Activated CD4-positive, CD25-positive, alpha-beta regulatory T cell treated with anti-CD3 and anti-CD28 coated beads, Interleukin-2, amount 50 U/mL, for 72 hours (primary cell): ENCODE measurements at regions not wholly inside any gene's neighbourhood (a gene's known extent, or its start where the extent isn't known, plus 50 kb on each side); places are given as distances from the start of the nearest gene placed in this dataset.

Source experiments
- DNase-seq: peaks from one replicate; pipeline ENCODE4 v3.0.0; 2021

DNA sequence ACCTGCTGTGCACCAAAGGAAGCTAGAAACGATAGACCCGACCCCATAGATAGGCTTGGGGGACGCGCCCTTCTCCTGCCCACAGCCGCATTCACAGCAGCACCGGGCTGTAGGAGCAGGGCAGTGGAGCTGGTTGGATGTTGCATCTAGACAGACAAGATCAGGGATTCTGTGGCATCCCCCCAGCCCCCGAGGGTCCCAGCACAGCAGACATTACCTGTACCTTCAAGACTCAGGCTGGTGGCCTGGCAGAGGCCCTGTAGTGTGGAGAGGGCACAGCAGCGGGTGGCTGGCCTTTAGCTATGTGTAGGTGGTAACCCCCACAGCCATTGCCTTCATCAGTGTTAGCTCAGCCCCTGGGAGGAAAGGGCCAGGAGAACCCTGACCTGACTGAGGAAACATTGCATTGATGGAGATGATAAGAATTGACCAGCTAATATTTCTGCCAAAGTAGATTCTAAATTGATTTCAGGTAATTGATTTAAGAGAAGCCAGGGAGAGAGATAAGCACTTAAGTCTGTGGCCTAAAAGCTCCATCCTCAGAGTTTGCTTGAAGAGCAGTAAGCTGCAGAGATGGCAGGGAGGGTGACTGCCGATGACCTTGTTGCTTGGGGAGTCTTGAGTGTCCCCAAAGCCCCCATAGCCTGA is 269.4 kb downstream of the TLE3 start:
- no peak for DNase-seq

DNA sequence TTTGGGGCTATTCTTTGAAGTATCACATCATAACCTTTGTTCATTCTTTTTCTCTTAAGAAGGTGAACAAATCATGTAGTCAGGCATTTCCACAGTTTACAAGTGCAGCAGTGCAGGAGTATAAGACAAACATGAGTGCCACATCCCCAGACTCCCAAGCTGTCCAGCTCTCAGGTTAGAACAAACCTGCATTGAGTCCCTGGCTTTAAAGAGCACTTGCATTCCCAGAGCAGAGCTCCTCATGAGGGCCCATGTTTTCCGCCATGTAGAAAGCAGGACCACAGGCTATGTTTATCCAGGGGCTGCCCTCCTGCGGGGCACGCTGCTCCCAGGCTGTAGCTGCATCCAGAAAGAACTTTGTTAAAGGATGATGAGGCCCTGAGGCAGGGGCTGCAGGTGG is 267.7 kb downstream of the TLE3 start:
- no peak for DNase-seq

DNA sequence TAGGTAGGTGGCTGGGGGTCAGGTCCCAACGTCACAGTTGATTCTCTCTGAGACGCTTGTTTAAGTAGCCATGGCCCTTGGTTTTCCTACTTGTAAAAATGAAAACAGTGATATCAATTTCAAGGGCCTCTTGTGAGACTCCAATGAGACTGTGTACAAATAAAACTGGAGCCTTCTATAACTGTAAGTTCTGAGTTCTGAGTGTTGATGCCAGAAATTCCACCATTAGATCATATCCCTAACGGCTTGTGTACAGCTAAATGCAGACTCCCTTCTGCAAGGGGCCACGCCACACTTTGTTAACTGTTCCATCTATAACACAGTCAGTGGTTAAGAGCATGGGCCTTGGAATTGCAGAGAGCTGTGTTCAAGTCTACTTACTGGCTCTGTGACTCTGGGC is 267.3 kb downstream of the TLE3 start:
- DNase-seq: no peak

DNA sequence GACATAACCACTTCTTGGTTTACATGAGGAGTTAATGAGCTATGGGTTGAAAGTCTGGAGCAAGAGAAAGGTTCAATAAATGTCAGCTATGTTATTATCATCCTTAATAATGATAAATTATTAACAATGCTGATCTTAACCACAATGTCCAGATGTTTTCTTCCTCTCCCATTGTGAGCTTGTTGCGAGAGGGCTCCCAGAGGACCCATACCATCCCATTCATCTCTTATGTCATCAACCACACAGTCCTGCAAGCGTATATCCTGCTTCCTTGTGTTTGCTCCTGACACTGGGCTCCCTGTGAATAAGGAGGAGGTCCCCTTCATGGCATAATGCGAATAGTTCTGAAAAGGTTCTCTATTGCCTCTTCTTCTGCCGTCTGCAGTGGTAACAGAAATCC is 266.8 kb downstream of the TLE3 start:
- no peak for DNase-seq

DNA sequence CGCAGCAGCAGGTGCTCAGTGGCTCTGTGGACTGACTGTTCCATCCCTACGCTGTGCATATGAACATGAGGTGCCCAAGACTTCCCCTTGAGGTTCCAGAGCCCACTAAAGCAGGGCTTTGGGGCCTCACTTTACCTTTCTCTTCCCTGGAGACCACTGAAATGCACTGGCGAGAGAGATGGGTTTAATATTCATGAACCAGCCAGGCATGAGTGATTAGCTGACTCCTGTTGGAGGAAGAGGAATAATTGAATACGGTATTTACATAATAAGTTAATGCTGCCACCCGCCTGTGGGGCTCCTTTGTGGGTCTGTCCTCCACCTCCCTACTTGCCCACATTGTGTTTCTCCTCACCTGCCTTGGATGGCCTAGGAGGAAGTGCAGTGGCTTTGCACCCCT is 263.4 kb downstream of the TLE3 start:
- no peak for DNase-seq

DNA sequence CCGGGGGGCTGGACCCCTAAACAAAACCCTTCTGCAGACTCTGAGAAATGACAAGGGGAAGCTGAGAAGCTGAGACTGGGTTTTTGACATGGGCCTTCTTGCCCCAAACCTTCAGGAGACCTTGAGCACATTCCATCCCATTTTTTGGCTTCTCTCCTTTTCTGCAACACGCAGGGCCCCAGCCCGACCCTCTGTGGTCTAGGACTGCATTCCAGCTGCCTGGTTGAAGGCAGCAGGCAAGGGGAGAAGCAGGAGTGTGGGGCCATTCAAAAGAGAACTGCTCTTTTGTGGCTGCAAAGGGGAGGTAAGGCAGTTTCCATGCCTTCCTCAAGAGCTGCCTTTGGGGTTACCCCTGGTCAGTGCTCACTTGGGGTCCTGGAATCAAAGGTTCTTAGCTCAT is 263.0 kb downstream of the TLE3 start:
- no peak for DNase-seq

DNA sequence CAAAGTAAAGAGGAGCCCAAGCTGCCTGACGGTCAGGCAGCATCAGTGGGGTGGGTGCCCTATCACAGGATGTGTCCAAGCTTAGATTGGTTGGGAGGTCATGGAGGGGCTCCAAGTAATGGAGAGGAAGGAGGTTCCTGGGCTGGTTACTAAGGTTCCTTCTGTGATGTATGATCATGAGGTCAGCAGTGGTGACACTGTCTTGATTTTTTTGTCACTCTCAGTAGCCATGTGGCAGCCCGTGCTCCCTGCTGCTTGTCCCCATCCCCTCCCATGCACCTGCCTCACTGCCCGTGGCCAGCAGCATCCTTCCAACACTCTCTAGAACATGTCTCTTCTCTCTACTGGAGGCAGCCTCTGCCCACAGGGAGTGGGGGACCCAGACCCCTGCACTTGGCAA is 261.7 kb downstream of the TLE3 start:
- DNase-seq: no peak

DNA sequence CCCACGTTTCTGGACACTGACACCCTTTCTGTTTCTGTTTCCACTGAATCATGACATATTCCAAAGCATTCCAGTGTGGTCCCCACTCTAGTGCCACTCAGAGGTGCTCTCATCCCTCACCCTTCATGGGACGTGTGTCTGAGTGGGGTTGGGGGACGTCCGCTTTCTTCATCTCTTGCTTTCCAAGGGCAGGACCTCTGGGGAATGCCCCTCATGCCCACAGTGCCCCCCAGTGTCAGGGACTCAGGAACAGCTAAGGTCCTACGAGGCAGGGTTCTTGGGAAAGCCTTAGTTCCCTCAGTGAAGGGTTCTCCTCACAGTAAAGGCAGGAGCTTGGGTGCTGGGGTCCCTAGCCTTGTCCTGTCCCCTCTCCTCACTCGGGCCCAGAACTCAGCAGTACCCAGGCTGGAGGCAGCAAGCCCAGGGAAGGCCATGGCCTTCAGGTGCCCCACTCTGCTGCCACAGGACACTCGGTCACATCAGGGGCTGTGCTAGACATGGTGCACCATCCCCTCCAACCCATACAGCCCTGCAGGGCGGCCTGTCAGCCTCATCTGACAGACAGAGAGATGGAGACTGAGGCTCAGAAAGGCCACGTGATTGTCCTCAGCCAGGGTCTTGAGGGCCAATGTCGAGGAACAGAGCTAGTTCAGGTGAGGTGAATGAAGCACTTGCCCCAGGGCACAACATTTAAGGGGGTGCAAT is 261.0 kb downstream of the TLE3 start:
- DNase-seq: no peak

DNA sequence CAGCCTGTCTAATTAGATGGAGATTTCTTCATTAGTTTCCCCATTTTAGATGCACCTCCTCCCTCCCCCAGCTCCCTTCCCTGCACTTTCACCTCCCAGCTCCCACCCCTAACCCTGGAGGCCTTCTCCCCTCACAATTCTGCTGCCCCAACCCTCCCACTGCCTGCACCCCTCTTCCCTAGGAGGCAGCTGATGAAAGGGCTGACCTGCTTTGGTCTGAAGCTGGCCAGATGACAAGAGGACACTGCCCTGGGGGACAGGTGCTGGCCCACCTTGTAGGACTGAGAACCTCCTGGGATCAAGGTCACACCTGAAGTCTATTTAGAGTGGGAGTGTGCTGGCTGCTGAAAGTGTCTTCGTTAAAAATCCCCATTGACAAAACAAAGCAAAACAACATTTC is 259.4 kb downstream of the TLE3 start:
- DNase-seq: no peak

DNA sequence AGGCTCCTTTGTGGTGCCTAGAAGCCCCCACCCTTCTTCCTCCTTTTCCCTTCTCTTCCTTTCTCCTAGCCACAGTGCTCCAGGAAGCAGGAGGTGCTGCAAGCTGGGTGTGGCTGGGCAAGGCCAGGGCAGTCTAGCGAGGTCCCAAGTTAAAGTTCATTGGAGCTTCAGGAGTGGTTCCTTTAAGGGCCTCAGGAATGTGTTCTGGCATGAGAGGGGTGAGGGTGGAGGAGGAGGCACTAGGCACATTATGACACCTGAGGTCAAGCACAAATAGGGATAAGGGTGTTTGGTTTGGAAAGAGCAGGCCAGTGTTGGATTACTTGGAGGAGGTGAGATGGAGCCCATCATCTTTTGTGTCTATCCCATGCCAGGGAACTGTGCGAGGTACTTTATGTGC is 258.7 kb downstream of the TLE3 start:
- DNase-seq: no peak

DNA sequence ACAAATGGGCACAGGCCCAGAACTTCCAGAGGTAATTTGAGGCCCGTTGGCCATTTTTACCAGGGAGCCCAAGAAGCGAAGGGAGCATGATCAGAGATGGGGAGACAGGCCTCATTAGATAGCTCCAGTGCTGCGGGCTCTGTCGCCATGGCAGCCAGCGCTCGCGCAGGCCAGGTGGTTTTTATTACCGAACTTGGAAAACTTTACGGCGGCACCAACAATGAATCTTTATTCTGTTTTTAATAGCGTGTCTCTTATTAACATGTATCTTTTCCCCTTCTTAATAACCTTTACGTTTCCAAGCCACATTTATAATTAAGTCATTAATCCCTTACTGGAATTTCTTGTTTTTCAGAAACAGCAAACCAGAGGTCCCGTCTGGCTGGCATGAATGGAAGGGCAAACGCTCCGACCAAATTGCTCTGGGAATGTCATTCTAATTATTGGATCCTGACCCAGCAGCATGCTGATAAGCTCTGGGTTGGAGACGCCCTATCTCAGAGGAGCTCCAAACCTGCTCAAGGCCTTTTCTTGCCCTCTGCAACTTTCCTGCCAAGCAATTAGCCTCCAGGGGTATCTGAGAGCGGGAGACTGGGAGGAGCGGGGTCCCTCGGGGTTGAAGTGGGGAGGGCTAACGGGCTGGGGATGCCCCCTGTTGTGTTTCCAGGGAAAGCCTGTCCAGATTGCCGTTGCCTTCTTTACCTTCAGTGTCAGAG is 256.4 kb downstream of the TLE3 start:
- no peak for DNase-seq

DNA sequence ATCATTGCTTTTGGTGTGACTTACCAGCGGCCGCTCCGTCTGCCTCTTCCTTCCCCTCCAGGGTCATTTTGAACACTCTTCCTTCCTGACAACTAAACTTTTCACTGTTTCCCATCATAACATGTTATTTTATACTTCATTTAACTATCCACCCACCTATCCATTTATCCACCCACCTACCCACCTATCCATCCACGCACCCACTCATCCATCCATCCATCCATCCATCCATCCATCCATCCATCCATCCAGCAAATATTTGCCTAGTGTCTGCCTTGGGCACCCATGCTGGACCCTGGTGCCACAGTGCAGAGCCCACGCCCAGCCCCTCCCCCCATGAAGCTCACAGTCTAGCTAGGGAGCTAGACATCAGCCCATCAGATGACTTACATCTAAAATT is 254.9 kb downstream of the TLE3 start:
- DNase-seq: no peak

DNA sequence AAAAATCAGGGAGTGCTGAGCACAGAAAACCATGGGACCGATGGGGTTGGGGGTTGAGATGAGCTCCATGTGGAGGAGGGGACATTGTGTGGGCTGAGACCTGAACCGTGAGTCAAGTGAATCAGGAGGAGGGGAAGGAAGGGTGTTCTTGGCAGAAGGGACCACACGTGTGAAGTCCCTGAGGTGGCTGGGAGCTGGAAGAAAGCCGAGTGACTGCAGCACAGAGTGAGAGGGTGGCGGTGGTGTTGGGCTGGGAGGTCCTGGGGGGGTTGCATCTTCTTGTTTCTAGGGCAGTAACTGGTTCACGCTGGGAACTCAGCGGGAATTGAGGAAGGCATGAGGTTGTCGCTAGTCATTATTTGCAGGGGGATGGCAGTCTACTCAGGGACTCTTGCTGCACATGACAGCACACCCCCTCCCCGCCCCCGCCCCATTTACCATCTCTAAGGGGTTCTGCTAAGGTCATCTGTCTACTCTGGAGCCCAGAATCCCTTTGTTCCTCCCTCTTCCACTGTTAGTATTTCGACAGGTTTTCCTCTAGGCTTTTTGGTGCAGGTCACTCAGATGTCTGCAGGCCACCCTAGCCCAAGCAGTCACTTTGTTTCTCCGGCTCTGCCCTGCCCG is 254.3 kb downstream of the TLE3 start:
- no peak for DNase-seq

DNA sequence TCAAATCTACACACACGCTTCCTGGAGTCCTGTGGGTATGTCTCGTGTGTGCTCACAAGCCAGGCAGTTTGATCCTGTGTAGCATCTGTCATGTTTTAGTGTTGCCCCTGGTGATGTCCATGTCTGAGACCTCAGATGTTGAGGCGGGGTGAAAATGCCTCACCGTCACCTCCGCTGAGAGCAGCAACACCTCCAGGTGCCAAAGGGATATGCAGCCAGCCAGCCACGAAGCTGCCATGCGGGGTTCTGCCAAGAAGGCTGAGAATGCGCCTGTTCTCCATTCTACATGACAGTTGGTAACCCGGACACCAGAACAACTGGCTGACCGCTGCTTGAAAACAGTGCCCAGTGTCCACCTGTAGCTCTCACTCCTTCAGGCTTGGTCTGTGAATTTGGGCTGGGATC is 253.8 kb downstream of the TLE3 start:
- no peak for DNase-seq

DNA sequence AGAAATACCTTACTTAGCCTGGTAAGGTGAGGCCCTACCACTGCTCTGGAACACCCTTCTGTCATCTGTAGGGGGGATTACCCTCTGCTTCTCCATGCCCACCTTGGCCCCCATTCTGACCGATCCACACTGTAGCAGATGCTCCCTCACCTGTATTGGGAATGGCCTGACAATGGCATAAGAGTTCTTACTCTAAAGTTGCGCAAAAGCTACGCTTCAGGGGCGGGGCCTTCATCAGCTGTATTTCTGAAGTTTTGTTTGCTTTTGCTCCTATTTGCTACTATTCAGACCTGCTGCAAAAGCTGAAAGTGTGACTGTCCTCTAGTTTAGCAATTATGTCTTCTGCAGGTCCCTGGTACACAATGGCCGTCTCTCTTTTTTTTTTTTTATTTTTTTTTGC is 252.6 kb downstream of the TLE3 start:
- DNase-seq: no peak

DNA sequence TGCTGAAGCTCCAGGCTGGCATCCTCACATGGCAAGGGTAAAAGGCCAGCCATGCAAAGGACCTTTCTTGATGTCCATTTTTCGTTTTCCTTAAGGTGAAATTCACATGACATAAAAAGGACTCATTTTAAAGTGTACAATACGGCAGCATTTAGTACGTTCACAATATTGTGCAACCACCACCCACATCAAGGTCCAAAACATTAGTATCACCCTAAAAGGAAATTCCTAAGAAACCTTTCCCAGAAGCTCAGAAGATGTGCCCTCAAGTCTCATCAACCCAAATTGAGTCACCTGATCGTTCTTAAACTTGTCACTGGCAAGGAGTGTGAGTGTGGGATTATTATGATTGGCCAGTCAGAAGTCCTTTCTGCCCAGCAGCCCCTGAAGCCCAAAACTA is 250.1 kb downstream of the TLE3 start:
- no peak for DNase-seq

DNA sequence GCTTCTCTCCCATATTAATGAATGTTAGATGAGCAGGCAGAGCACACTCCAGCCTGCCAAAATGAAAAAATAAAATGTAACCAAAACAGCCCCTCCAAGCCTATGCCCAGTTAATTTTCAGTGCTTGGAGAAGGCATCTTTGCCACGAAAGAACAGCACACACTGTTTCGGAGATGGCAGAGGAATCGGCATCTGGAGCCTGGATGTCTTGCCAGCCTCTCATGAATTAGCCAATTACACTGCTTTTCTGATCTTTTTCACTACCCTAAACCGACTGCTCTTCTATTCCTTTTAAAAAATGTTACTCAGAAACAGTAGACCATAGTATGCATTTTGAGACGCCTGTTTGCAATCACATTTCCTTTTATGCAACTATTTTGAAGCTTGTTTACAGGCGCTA is 249.6 kb downstream of the TLE3 start:
- no peak for DNase-seq

DNA sequence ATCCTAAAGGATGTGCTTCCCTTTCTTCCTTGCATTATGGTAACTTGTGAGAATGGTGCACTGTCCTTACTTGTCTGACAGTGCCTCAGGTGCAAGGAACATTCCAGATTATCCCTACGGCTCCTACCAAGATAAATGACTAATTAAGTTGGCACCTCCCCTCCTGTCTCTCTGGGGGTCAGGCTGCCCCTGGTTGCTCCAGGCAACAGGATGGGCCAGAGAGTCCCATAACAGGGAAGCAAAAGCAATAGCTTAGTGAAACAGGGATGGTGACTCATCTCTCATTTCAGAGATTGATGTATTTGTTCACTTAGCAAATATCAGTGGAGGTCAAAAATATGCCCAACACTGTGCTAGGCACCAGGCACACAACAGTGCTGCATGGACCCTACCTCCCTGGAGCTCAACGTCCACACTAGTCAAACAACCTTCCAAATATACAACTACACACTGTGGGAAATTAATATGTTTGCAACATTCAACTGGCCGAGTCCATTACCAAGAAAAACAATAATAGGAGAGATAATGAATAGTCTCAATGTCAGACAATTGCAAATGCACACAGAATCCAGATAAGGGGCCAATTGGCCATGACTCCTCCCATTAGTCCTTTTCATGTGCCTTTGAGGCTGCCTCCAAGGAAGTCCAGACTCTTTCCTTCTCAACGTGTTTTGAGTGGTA is 249.0 kb downstream of the TLE3 start:
- no peak for DNase-seq

DNA sequence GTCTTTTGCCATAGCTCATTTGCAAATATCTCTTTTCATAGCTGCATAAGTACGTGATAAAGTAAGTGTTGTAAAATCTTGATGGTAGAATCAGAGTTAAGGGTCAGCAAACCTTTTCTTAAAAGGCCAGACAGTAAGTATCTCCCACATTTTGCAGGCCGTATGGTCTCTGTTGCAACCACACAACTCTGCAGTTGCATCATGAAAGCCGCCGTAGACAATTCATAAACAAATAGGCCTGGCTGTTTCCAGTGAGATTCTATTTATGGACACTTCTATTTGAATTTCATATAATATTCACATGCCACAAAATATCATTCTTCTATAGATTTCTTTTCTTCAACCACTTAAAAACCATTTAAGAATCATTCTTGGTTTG is 248.5 kb downstream of the TLE3 start:
- no peak for DNase-seq

DNA sequence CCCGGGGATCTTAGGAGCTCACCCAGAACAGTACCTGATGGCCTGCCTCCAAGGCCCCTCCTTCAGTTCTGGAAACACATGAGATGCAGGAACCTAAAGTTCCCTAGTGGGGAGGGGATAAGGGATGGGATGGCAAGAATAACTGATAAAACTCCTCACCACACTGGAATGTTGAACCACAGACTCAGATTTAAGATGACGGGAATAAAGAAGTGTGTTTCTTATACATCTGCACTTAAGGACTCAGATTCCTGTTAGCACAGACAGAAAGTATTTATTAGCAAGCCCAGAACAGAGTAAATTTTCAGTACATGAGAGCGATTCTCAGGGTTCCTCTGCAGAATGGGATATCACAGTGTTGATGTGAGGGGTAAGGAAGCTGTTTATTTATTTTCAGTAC is 245.2 kb downstream of the TLE3 start:
- no peak for DNase-seq

DNA sequence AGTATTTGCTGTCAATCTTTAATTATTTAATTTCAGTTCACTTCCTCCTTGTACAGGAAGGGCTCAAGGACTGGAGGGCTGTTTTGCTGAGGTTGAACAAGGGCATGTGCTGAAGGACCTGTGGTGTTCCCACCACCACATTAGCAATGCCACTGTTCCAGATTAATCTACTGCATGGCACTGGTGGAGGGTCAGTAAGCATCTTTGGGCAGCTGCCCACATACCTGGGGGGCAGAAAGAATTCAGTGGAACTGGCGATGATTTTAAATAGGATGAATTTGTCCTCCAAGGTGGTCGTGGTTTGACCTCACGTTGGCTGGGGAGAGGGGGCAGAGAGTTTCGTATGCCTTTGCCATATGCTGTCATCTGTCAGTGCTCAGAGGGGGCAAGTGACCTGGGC is 244.8 kb downstream of the TLE3 start:
- DNase-seq: no peak

DNA sequence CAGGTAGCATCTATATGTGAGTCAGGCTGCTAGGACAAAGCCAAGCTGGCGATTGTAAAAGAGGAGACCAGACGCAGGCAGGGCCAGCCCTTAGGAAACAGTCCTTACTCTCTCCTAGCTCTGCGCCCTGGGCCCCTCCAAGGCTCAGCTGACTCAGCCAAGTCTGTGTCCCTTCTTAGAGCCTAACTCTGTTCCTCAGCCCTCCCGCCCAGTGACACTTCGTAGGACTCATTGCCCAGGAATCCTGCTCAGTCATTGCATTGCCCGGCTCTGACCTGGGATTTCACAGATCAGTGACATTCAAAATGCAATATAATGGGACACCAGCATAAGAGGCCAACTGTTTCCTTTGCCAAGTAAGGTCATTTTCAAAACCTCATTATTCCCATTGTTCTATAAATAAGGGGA is 244.2 kb downstream of the TLE3 start:
- DNase-seq: no peak

DNA sequence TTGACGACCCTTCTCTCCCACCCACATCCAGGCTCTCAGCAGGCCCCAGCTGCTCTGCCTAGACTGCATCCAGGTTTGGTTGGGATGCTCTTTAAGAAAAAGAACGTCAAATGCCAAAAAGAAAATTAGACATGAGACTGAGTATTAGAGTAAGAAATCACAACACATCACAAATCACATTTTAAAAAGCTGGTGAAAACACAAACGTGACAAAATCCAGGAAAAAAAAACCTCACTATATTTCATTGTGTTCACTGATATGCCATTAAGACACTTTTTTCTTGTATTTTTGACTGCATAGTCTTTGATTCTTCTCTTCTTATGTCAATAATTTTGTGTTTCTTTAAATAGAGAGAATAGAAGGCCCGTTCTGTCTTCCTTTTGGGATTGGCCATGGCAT is 243.7 kb downstream of the TLE3 start:
- DNase-seq: no peak
